SK-N-MC (cell line): ENCODE measurements at regions not wholly inside any gene's neighbourhood (a gene's known extent, or its start where the extent isn't known, plus 50 kb on each side); places are given as distances from the start of the nearest gene placed in this dataset.

Experiments
- DNase-seq: peaks from one replicate; pipeline ENCODE4 v3.0.0-alpha.2; 2011; ENCODE audit warnings: low read depth, low spot score
- H3K27ac ChIP-seq: fragments of 200-600 bp; sonication (generic); 2 replicates; pipeline ENCODE4 v1.5.1; 2016; ENCODE audit warnings: mixed run types
- H3K36me3 ChIP-seq: fragments of 200-600 bp; sonication (generic); 2 replicates; pipeline ENCODE4 v1.6.1; 2017; ENCODE audit warnings: antibody characterized with exemption, low read length, mixed read lengths; ENCODE audit not compliant: insufficient read depth
- H3K4me3 ChIP-seq: fragments of 200-600 bp; sonication (generic); 2 replicates; pipeline ENCODE4 v1.5.1; 2016
- H3K9ac ChIP-seq: fragments of 200-600 bp; sonication (generic); 2 replicates; pipeline ENCODE4 v1.8.0; 2017; ENCODE audit warnings: mixed run types, mixed read lengths; ENCODE audit not compliant: insufficient read length
- H3K9me3 ChIP-seq: fragments of 200-600 bp; sonication (generic); 2 replicates; pipeline ENCODE4 v1.6.1; 2017; ENCODE audit warnings: low read depth, mild to moderate bottlenecking, antibody characterized with exemption, low read length, moderate library complexity, mixed read lengths
- EZH2 ChIP-seq: fragments of 200-600 bp; sonication (generic); IDR thresholded peaks from one replicate; pipeline ENCODE4 v1.6.1; 2017; ENCODE audit warnings: antibody characterized with exemption
- FOXP2 ChIP-seq: optimal IDR thresholded peaks from 2 replicates; pipeline ENCODE3; 2011; ENCODE audit warnings: mild to moderate bottlenecking, moderate library complexity; ENCODE audit not compliant: insufficient read depth; ENCODE audit errors: extremely low read length, control extremely low read depth
- POLR2AphosphoS5 ChIP-seq: IDR thresholded peaks from 2 replicates; pipeline ENCODE4 v1.6.1; 2012; ENCODE audit warnings: mild to moderate bottlenecking, low read depth, low read length, borderline replicate concordance

- Histone ChIP-seq H3K9me3 (no peaks in the 10 kb centered on the region), H3K4me3 (no peak overlapping the region), H3K36me3 (no peaks in the 10 kb centered on the region), H3K27ac (no peak overlapping the region), H3K9ac (no peak overlapping the region)
- TF ChIP-seq EZH2 (no peak), FOXP2 (no peak), POLR2AphosphoS5 (no peak)
- no peak for DNase-seq
These were observed 135.6 kb downstream of the ACTL7B start for GRCh38 chr9:108720191-108720642.

- H3K9me3 ChIP-seq = no peaks in the 10 kb centered on the region
- no peaks in the 10 kb centered on the region for H3K36me3 ChIP-seq
- H3K27ac ChIP-seq = no peak overlapping the region
- H3K4me3 ChIP-seq = no peak overlapping the region
- DNase-seq = no peak
- TF ChIP-seq EZH2 (no peak), POLR2AphosphoS5 (no peak), FOXP2 (no peak)
- H3K9ac ChIP-seq = no peak overlapping the region
These were observed 145.4 kb downstream of the ACTL7B start for GRCh38 chr9:108710424-108710823.

GRCh38 chr9:108709997-108710396 is 145.8 kb downstream of the ACTL7B start:
- no peaks in the 10 kb centered on the region for H3K9me3 ChIP-seq
- no peak for TF ChIP-seq POLR2AphosphoS5
- no peak for TF ChIP-seq FOXP2
- no peak for TF ChIP-seq EZH2
- no peaks in the 10 kb centered on the region for H3K36me3 ChIP-seq
- no peak overlapping the region for H3K27ac ChIP-seq
- no peak overlapping the region for H3K4me3 ChIP-seq
- no peak overlapping the region for H3K9ac ChIP-seq
- DNase-seq = no peak

- Histone ChIP-seq H3K27ac (no peak overlapping the region), H3K9ac (no peak overlapping the region), H3K9me3 (no peaks in the 10 kb centered on the region), H3K4me3 (no peak overlapping the region), H3K36me3 (no peaks in the 10 kb centered on the region)
- no peak for TF ChIP-seq FOXP2
- no peak for TF ChIP-seq EZH2
- TF ChIP-seq POLR2AphosphoS5 = no peak
- DNase-seq = no peak
These were observed 146.7 kb downstream of the ACTL7B start for GRCh38 chr9:108709126-108709525.

GRCh38 chr9:108708448-108708847 is 147.3 kb downstream of the ACTL7B start:
- TF ChIP-seq POLR2AphosphoS5 (no peak), FOXP2 (no peak), EZH2 (no peak)
- Histone ChIP-seq H3K36me3 (no peaks in the 10 kb centered on the region), H3K9ac (no peak overlapping the region), H3K9me3 (no peaks in the 10 kb centered on the region), H3K4me3 (no peak overlapping the region), H3K27ac (no peak overlapping the region)
- DNase-seq = no peak

GRCh38 chr9:108707120-108707519 is 148.7 kb downstream of the ACTL7B start:
- Histone ChIP-seq H3K9ac (no peak overlapping the region), H3K27ac (no peak overlapping the region), H3K9me3 (no peaks in the 10 kb centered on the region), H3K4me3 (no peak overlapping the region), H3K36me3 (no peaks in the 10 kb centered on the region)
- TF ChIP-seq EZH2 = no peak
- no peak for TF ChIP-seq POLR2AphosphoS5
- TF ChIP-seq FOXP2 = no peak
- no peak for DNase-seq

- DNase-seq = no peak
- H3K4me3 ChIP-seq = no peak overlapping the region
- no peak for TF ChIP-seq FOXP2
- no peak for TF ChIP-seq POLR2AphosphoS5
- no peak for TF ChIP-seq EZH2
- no peak overlapping the region for H3K9ac ChIP-seq
- no peak overlapping the region for H3K27ac ChIP-seq
- no peaks in the 10 kb centered on the region for H3K9me3 ChIP-seq
- no peaks in the 10 kb centered on the region for H3K36me3 ChIP-seq
These were observed 151.5 kb downstream of the ACTL7B start for GRCh38 chr9:108704156-108704852.

- H3K9ac ChIP-seq = no peak overlapping the region
- no peaks in the 10 kb centered on the region for H3K9me3 ChIP-seq
- TF ChIP-seq EZH2 = no peak
- TF ChIP-seq FOXP2 = no peak
- TF ChIP-seq POLR2AphosphoS5 = no peak
- no peak for DNase-seq
- H3K4me3 ChIP-seq = no peak overlapping the region
- H3K36me3 ChIP-seq = no peaks in the 10 kb centered on the region
- no peak overlapping the region for H3K27ac ChIP-seq
These were observed 152.4 kb downstream of the ACTL7B start for GRCh38 chr9:108703429-108703828.

- DNase-seq = no peak
- Histone ChIP-seq H3K27ac (no peak overlapping the region), H3K9me3 (no peaks in the 10 kb centered on the region), H3K4me3 (no peak overlapping the region), H3K36me3 (no peaks in the 10 kb centered on the region), H3K9ac (no peak overlapping the region)
- TF ChIP-seq EZH2 (no peak), FOXP2 (no peak), POLR2AphosphoS5 (no peak)
These were observed 153.1 kb downstream of the ACTL7B start for GRCh38 chr9:108702681-108703080.
